ENCODE measurements at regions not wholly inside any gene's neighbourhood (a gene's known extent, or its start where the extent isn't known, plus 50 kb on each side); places are given as distances from the start of the nearest gene placed in this dataset.
"Not testable (repeated sequence)": the region's sequence is repeated elsewhere in the genome, so short reads cannot be mapped to it uniquely, and the experiment has no call there.

GRCh38 chr5:39674209-39675082 is 249.7 kb upstream of the DAB2 start:
- no peak for DNase-seq

- no peak for DNase-seq
These were observed 246.8 kb upstream of the DAB2 start for GRCh38 chr5:39671561-39671961.

DNA sequence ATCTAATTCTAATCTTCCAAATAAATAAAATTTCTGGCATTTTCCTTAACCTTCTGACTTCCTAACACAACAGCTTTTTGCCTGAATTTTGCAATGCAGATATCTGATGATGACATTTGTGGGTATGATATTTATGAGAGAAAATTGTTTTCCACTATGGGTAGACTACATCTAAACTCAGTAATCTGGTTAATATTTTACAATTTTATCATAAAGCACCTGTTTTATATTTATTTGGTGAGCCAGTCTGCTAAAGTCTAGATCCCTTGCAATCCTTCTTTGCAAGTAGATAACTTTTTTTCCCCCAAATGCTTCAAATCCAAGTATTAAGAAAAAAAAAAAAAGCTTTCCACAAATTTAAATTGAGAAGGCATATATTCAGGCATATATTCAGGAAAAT is 246.2 kb upstream of the DAB2 start:
- DNase-seq = no peak

GRCh38 chr5:39670391-39670790 is 245.6 kb upstream of the DAB2 start:
- DNase-seq = no peak

DNA sequence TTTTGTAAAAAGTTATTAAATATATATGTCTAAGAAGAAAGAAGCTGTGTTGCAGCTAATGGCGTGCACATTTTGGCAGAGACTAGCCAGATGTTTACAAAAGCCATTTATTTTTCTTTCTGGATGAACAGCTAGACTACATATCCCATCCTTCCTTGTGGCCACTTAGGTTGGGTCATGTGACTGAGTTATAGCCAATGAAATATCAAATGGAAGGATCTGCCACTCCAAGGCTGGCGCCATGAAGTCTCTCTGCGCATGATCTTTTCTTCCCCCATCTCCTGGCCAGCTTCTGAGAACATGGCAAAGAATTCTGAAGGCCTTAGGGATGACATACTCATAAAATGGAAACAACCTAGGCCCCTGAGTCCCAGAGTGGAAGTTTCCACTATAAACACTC is 244.2 kb upstream of the DAB2 start:
- DNase-seq = peak; percentile 6

DNA sequence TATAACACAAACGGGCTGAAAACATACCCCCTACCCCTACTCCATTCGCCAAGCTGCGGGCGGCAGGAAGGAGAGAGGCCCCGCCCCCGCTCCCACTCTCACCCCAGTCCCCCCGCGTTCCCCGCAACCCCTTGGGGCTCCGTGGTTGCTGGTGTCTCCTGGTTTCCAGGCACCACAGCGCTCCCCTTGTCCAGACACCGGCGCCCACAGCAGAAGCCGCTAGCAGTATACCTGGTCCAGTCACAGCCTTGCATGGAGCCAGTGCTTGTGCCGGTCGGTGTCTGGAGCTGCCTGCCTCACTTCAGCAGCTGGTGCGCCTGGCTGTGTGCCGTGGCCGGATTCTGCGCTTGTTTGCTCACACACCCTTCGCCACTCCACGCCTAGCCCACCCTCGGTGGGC is 240.5 kb upstream of the DAB2 start:
- DNase-seq = no peak

GRCh38 chr5:39662945-39663344 is 238.2 kb upstream of the DAB2 start:
- DNase-seq = no peak

DNA sequence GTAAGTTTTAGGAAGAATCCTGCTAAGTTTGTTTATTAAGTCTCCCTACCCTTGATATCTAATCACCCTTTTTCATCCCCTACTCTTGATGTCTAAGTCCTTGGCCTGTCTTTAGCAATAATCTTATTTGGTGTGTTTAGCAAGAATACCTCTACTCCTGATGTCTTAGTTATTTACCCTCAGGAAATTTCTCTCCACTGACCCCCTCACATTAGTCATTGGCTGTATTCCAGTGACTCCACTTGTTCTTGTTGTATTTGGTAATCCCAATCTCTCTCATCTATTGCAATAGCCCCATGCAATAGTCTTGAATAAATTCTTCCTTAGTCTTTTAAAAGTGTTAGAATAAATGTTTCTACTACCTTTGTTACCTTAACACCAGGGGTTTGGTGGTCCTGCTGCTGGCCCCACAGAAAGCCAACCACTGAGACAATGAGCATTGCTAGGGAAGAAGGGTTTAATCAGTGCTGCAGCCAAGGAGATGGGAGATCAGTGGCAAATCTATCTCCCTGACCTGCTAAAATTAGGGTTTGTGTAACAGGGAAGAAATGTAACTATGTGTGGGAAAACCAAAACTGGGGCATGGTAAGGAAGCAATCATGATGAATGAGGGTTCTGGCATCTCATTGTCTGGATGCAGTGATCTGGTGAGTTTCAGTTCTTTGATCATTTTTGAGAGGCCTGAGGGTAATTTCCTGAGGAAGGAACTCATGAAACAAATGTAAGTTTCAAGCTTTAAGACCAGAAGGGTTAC is 236.4 kb upstream of the DAB2 start:
- DNase-seq = no peak

- peak; percentile 14 for DNase-seq
These were observed 235.2 kb upstream of the DAB2 start for GRCh38 chr5:39660020-39660419.

GRCh38 chr5:39658866-39659265 is 234.1 kb upstream of the DAB2 start:
- no peak for DNase-seq

GRCh38 chr5:39657943-39658342 is 233.2 kb upstream of the DAB2 start:
- DNase-seq = no peak

DNA sequence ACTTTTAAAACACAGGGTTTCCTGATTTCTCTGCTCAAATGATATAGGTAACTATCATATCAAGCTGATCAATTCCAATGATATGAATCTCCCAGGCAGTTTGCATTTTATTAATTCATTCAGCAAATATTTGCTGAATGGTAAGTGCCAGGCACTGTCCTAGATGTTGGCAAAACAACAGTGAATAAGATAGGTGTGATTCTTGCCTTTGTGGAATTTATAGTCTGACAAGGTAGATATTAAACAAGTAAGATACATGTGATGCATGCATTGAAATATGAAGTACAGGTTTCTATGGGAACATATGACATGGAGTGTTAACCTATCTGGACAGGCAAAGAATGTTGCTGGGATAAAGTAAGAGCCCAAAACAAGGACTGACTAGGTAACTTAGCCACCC is 231.8 kb upstream of the DAB2 start:
- no peak for DNase-seq

GRCh38 chr5:39654715-39655114 is 229.9 kb upstream of the DAB2 start:
- no peak for DNase-seq

GRCh38 chr5:39652481-39652880 is 227.7 kb upstream of the DAB2 start:
- not testable (repeated sequence) for DNase-seq

GRCh38 chr5:39652036-39652435 is 227.3 kb upstream of the DAB2 start:
- no peak for DNase-seq

DNA sequence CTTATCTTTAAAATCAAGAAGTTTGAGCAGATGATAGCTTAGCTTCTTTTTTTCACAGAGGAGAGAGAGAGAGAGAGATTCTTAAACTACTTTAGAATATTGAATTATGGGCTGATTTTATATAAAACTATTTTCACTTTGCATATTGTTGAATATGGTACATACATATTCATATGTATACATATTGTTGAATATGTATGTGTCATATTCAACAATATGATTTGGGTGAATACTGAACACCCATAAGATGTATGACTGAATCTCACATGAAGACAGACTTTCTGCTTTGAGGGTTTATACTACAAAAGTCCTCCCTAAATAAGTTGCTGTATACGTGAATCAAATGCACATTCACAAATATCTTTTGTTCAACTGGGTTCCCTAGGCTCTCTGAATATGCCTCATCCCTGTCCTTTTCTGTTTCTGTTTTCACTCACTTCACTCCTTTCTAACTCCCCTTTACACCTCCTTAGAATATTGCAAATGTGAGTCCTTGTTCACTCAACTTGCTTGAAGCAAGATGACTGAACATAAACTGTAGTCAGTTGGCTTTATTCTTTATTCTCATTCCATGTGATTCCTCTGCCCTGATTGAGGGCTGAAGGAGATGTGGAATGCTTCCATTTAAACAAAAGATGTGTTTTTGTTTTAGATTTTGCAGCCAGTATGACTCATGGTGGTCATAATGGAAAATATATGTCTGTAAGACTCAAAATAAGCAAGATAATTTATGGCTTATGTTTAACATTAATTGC is 225.4 kb upstream of the DAB2 start:
- no peak for DNase-seq

GRCh38 chr5:39648848-39649227 is 224.1 kb upstream of the DAB2 start:
- DNase-seq = no peak

GRCh38 chr5:39648085-39648847 is 223.5 kb upstream of the DAB2 start:
- no peak for DNase-seq

DNA sequence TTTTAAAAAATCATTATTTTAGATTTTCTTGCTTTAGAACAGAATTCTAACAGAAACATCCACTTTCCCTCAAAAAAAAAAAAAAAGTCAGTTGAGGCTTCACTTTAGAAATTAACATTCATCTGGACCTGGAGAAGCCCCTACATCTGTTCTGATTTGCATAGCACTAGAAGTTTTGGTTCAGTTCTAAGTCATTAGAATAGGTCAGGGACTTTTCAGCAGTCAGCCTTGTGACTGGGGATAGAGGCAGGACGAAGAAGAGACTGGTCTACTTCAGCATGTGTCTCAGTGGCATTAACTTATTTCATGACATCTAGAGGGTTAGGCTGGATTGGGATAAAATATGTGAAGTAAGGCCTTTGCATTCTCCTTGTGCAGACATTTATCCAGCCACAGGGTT is 215.8 kb upstream of the DAB2 start:
- no peak for DNase-seq

DNA sequence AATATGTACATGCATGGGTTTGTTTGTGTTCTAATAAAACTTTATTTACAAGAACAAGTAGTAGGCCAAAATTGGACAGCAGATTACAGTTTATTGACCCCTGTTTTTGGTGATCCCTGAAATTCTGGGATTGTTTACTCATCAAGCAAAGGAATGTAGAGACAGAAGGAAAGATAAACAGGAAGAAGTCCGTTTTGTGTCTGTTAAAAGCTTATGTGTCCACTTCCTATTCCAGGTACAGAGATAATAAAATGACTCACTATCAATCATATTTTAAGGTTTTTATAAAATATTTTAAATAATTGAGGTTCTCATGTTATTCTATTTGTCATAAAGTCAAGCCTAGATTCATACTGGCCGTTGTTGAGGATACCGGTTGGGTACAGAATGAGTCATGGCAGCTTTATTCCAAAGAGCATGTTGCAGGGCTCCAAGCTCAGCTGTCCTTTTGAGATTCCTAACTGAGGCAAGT is 214.9 kb upstream of the DAB2 start:
- no peak for DNase-seq

- DNase-seq = no peak
These were observed 214.0 kb upstream of the DAB2 start for GRCh38 chr5:39638813-39639212.

DNA sequence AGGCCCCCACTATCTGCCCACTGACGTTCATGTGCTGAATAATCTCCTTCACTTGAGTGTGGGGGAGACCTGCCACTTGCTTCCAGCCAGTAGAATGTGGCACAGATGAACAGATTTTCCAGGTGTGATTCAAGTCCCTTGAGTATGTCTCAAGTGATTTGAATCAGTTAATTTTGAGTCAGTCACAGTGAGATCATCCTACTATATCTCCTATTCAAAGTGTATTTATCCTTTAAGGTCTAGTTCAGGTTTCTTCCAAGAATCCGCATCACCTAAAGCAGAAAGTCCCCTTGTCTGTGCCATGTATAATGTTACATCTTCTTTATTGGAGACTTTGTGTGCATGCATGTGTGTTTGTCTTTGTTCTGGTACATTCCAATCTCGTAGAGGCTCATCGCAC is 208.3 kb upstream of the DAB2 start:
- no peak for DNase-seq

GRCh38 chr5:39631958-39632357 is 207.2 kb upstream of the DAB2 start:
- DNase-seq = no peak
